OCI-LY7 (cell line): ENCODE measurements at regions not wholly inside any gene's neighbourhood (a gene's known extent, or its start where the extent isn't known, plus 50 kb on each side); places are given as distances from the start of the nearest gene placed in this dataset.

ENCODE experiments used
- BruUV-seq: library from RNA; stranded (reverse); fragments of 400-500 nt; replicated peaks from 2 replicates; lab custom pipeline; 2021; lab: Mats Ljungman, UMichigan
- CTCF ChIA-PET: fragments of 300-600 bp; sonication (Branson Sonifier 250); formaldehyde crosslinking; loops from one replicate; lab custom pipeline; 2022; ENCODE audit warnings: antibody characterized with exemption; ENCODE audit not compliant: unreplicated experiment; lab: Charles Lee
- POLR2A ChIA-PET: fragments of 300-600 bp; sonication (Branson Sonifier 250); formaldehyde crosslinking; loops from one replicate; lab custom pipeline; 2022; ENCODE audit warnings: antibody characterized with exemption; lab: Charles Lee
- DNase-seq: peaks from one replicate; pipeline ENCODE4 v3.0.0-alpha.2; 2015; ENCODE audit warnings: low spot score
- H2AFZ ChIP-seq: fragments of 200-600 bp; sonication (generic), shearing (Covaris generic); 2 replicates; pipeline ENCODE4 v1.6.1; 2014; ENCODE audit warnings: mild to moderate bottlenecking, antibody characterized with exemption, low read length, moderate library complexity
- H3K27ac ChIP-seq: fragments of 200-600 bp; sonication (generic); 2 replicates; pipeline ENCODE4 v1.5.1; 2014; ENCODE audit warnings: mixed run types, low read depth, mild to moderate bottlenecking, moderate library complexity, low read length, inconsistent platforms; ENCODE audit not compliant: poor library complexity, severe bottlenecking
- H3K36me3 ChIP-seq: fragments of 200-600 bp; sonication (generic); 2 replicates; pipeline ENCODE4 v1.6.1; 2014; ENCODE audit warnings: mild to moderate bottlenecking, antibody characterized with exemption, low read length, moderate library complexity, mixed read lengths; ENCODE audit not compliant: insufficient read depth
- H3K4me1 ChIP-seq: fragments of 200-600 bp; sonication (generic); 2 replicates; pipeline ENCODE4 v1.5.1; 2014; ENCODE audit warnings: mild to moderate bottlenecking, low read length; ENCODE audit not compliant: insufficient read depth, poor library complexity, severe bottlenecking
- H3K4me2 ChIP-seq: fragments of 200-600 bp; sonication (generic); 2 replicates; pipeline ENCODE4 v1.6.1; 2014; ENCODE audit warnings: mild to moderate bottlenecking, low read length
- H3K4me3 ChIP-seq: fragments of 200-600 bp; sonication (generic); 2 replicates; pipeline ENCODE4 v1.5.1; 2014; ENCODE audit warnings: mild to moderate bottlenecking, low read depth, low read length; ENCODE audit not compliant: poor library complexity, severe bottlenecking
- H3K79me2 ChIP-seq: fragments of 200-600 bp; sonication (generic); 2 replicates; pipeline ENCODE4 v1.6.1; 2016; ENCODE audit warnings: low read depth, mild to moderate bottlenecking, low read length, moderate library complexity, mixed read lengths; ENCODE audit not compliant: insufficient read depth
- H3K9me2 ChIP-seq: fragments of 200-600 bp; sonication (generic); 2 replicates; pipeline ENCODE4 v1.6.1; 2016; ENCODE audit warnings: mild to moderate bottlenecking, low read length, mixed read lengths; ENCODE audit not compliant: insufficient read depth
- H3K9me3 ChIP-seq: fragments of 200-600 bp; sonication (generic); 2 replicates; pipeline ENCODE4 v1.6.1; 2014; ENCODE audit warnings: mild to moderate bottlenecking, mixed run types, low read length, mixed read lengths
- H4K20me1 ChIP-seq: fragments of 200-600 bp; sonication (generic); 2 replicates; pipeline ENCODE4 v1.6.1; 2014; ENCODE audit warnings: mild to moderate bottlenecking, antibody characterized with exemption, low read length, moderate library complexity, mixed read lengths; ENCODE audit not compliant: insufficient read depth
- CTCF ChIP-seq: fragments of 200-600 bp; sonication (generic); conservative IDR thresholded peaks from 2 replicates; pipeline ENCODE4 v1.5.1; 2014; ENCODE audit warnings: mild to moderate bottlenecking, antibody characterized with exemption, low read length, moderate library complexity, mixed read lengths
- EZH2phosphoT487 ChIP-seq: fragments of 200-600 bp; sonication (generic); IDR thresholded peaks from 2 replicates; pipeline ENCODE4 v1.6.1; 2018; ENCODE audit warnings: low read depth, borderline replicate concordance, mild to moderate bottlenecking, mixed run types, antibody characterized with exemption, low read length, moderate library complexity, mixed read lengths
- intact Hi-C: fragments of 100-400 bp; cut with micrococcal nuclease; formaldehyde crosslinking; loops from one replicate; pipeline ENCODE4 v1.10.0; 2022; ENCODE audit not compliant: unreplicated experiment

- H3K4me3 ChIP-seq: no peak overlapping the region
- H3K4me2 ChIP-seq: no peak overlapping the region
- ChIA-PET POLR2A (interaction anchor here (0.6 to 1.4 kb wide), 5 partner anchors 14 to 567 kb away, joined by 3 to 5 read pairs (median 3); no protein-coding TSS in a partner anchor), CTCF (no interaction called here)
- no TSS peak for BruUV-seq
- no peaks in the 10 kb centered on the region for H4K20me1 ChIP-seq
- H3K27ac ChIP-seq: no peak overlapping the region
- DNase-seq: peak; percentile 8
- no peaks in the 10 kb centered on the region for H3K79me2 ChIP-seq
- no peaks in the 10 kb centered on the region for H3K9me2 ChIP-seq
- no peaks in the 10 kb centered on the region for H3K4me1 ChIP-seq
- TF ChIP-seq EZH2phosphoT487: no peak
- TF ChIP-seq CTCF: no peak
- intact Hi-C loops: no loop called here
- H2AFZ ChIP-seq: no peak overlapping the region
- H3K36me3 ChIP-seq: no peaks in the 10 kb centered on the region
- H3K9me3 ChIP-seq: no peaks in the 10 kb centered on the region
These were observed 85.8 kb upstream of the ARMC2 start for GRCh38 chr6:108762394-108762793.

- Histone ChIP-seq H3K79me2 (no peaks in the 10 kb centered on the region), H3K27ac (no peak overlapping the region), H3K4me2 (no peak overlapping the region), H3K4me1 (no peaks in the 10 kb centered on the region), H4K20me1 (no peaks in the 10 kb centered on the region), H3K4me3 (no peak overlapping the region), H3K36me3 (no peaks in the 10 kb centered on the region), H2AFZ (no peak overlapping the region), H3K9me2 (no peaks in the 10 kb centered on the region), H3K9me3 (no peaks in the 10 kb centered on the region)
- CTCF ChIA-PET: no interaction called here
- POLR2A ChIA-PET: no interaction called here
- no peak for DNase-seq
- TF ChIP-seq EZH2phosphoT487 (no peak), CTCF (no peak)
- intact Hi-C loops: no loop called here
- BruUV-seq: no TSS peak
These were observed 84.2 kb upstream of the ARMC2 start for GRCh38 chr6:108763931-108764579.

- Histone ChIP-seq H3K4me1 (no peaks in the 10 kb centered on the region), H3K9me3 (no peaks in the 10 kb centered on the region), H3K9me2 (no peaks in the 10 kb centered on the region), H3K27ac (no peak overlapping the region), H4K20me1 (no peaks in the 10 kb centered on the region), H3K36me3 (no peaks in the 10 kb centered on the region), H3K4me2 (no peak overlapping the region), H3K79me2 (no peaks in the 10 kb centered on the region), H2AFZ (no peak overlapping the region), H3K4me3 (no peak overlapping the region)
- TF ChIP-seq CTCF (no peak), EZH2phosphoT487 (no peak)
- no TSS peak for BruUV-seq
- no peak for DNase-seq
- ChIA-PET CTCF (no interaction called here), POLR2A (no interaction called here)
- intact Hi-C loops: no loop called here
These were observed 83.7 kb upstream of the ARMC2 start for GRCh38 chr6:108764580-108764950.
